Endothelial cell of umbilical vein (primary cell): ENCODE measurements at regions not wholly inside any gene's neighbourhood (a gene's known extent, or its start where the extent isn't known, plus 50 kb on each side); places are given as distances from the start of the nearest gene placed in this dataset.

ENCODE experiments used
- BruUV-seq: library from RNA; stranded (reverse); fragments of 400-500 nt; replicated peaks from 2 replicates; lab custom pipeline; 2021; lab: Mats Ljungman, UMichigan
- CTCF ChIA-PET: fragments of 300-600, 350-600 bp; sonication (Branson Sonifier 250); formaldehyde crosslinking; loops from one replicate; lab custom pipeline; 2021; ENCODE audit warnings: antibody characterized with exemption, inconsistent platforms; lab: Charles Lee
- POLR2A ChIA-PET: fragments of 300-600, 350-600 bp; sonication (Branson Sonifier 250); formaldehyde crosslinking; loops from one replicate; lab custom pipeline; 2021; ENCODE audit warnings: antibody characterized with exemption, inconsistent platforms; lab: Charles Lee
- DNase-seq: peaks from one replicate; pipeline ENCODE4 v3.0.0-alpha.2; 2011; ENCODE audit warnings: low read depth, low spot score
- FAIRE-seq: peaks from 2 replicates; lab custom pipeline; 2011; peaks lifted over from hg19 to GRCh38; lab: Jason Lieb, UNC
- H2AFZ ChIP-seq: 2 replicates; pipeline ENCODE4 v1.6.0; 2012; ENCODE audit warnings: low read depth, low read length, control low read depth, inconsistent platforms
- H3K27ac ChIP-seq: 2 replicates; pipeline ENCODE4 v1.5.1; 2011; ENCODE audit warnings: low read depth, mild to moderate bottlenecking, control low read depth, low read length, moderate library complexity; ENCODE audit not compliant: insufficient read depth
- H3K27me3 ChIP-seq, 2 experiments: 2 replicates each; pipeline versions ENCODE4 v1.6.0 to v1.6.1; 2011; ENCODE audit warnings: low read length in 2 of 2, mixed read lengths in 1 of 2; ENCODE audit not compliant: control insufficient read depth in 2 of 2, insufficient read depth in 2 of 2
- H3K36me3 ChIP-seq, 2 experiments: 2 replicates in 1 of 2; 3 replicates in 1 of 2; pipeline ENCODE4 v1.5.1; 2011; ENCODE audit warnings: low read length in 2 of 2, mild to moderate bottlenecking in 1 of 2, moderate library complexity in 1 of 2; ENCODE audit not compliant: control insufficient read depth in 2 of 2, insufficient read depth in 2 of 2; ENCODE audit errors: extremely low read depth in 1 of 2
- H3K4me1 ChIP-seq: 3 replicates; pipeline ENCODE4 v1.5.1; 2011; ENCODE audit warnings: mild to moderate bottlenecking, low read length; ENCODE audit not compliant: control insufficient read depth, insufficient read depth; ENCODE audit errors: extremely low read depth
- H3K4me2 ChIP-seq: 2 replicates; pipeline ENCODE4 v1.6.1; 2011; ENCODE audit warnings: low read length, control low read depth, mixed read lengths; ENCODE audit not compliant: insufficient read depth
- H3K4me3 ChIP-seq, 3 experiments: fragments of 200-600 bp in 1 of 3; sonication (generic), shearing (Covaris generic) in 1 of 3; replicated peaks in 1 of 3; 2 replicates each; pipeline ENCODE4 v1.5.1; 2011 to 2016; ENCODE audit warnings: control low read depth in 3 of 3, low read length in 3 of 3, mild to moderate bottlenecking in 2 of 3, inconsistent platforms in 1 of 3, low read depth in 1 of 3, moderate library complexity in 1 of 3; ENCODE audit not compliant: insufficient read depth in 1 of 3
- H3K79me2 ChIP-seq: 2 replicates; pipeline ENCODE4 v1.6.0; 2012; ENCODE audit warnings: low read length, inconsistent platforms; ENCODE audit not compliant: control insufficient read depth, insufficient read depth
- H3K9ac ChIP-seq: replicated peaks from 2 replicates; pipeline ENCODE3; 2011; ENCODE audit warnings: low read length, control low read depth; ENCODE audit not compliant: insufficient read depth; ENCODE audit errors: extremely low read depth
- H3K9me1 ChIP-seq: replicated peaks from 3 replicates; pipeline ENCODE4 v1.6.0; 2011; ENCODE audit warnings: mild to moderate bottlenecking, low read length; ENCODE audit not compliant: control insufficient read depth, insufficient read depth; ENCODE audit errors: extremely low read depth
- H3K9me3 ChIP-seq: replicated peaks from 2 replicates; pipeline ENCODE4 v1.5.1; 2012; ENCODE audit warnings: low read length, inconsistent platforms; ENCODE audit not compliant: control insufficient read depth, insufficient read depth
- H4K20me1 ChIP-seq: replicated peaks from 2 replicates; pipeline ENCODE3; 2011; ENCODE audit warnings: mild to moderate bottlenecking, low read length; ENCODE audit not compliant: control insufficient read depth, insufficient read depth; ENCODE audit errors: extremely low read depth
- EZH2 ChIP-seq: IDR thresholded peaks from 2 replicates; pipeline ENCODE4 v1.6.1; 2012; ENCODE audit warnings: borderline replicate concordance, low read depth, mild to moderate bottlenecking, moderate library complexity, low read length, inconsistent platforms; ENCODE audit not compliant: severe bottlenecking
- FOS ChIP-seq: IDR thresholded peaks from 2 replicates; pipeline ENCODE4 v1.6.1; 2011; ENCODE audit warnings: mild to moderate bottlenecking, low read length, moderate library complexity, borderline replicate concordance; ENCODE audit not compliant: insufficient read depth
- GATA2 ChIP-seq: IDR thresholded peaks from 2 replicates; pipeline ENCODE4 v1.7.0; 2011; ENCODE audit warnings: low read depth, mild to moderate bottlenecking, moderate library complexity, mixed read lengths, low read length; ENCODE audit not compliant: insufficient read length, insufficient read depth
- JUN ChIP-seq: IDR thresholded peaks from 2 replicates; pipeline ENCODE4 v1.6.1; 2011; ENCODE audit warnings: borderline replicate concordance, low read depth; ENCODE audit not compliant: insufficient read length, insufficient read depth
- MYC ChIP-seq: IDR thresholded peaks from one replicate; pipeline ENCODE4 v1.6.1; 2011; ENCODE audit warnings: mild to moderate bottlenecking, low read depth, low read length
- POLR2A ChIP-seq: IDR thresholded peaks from 2 replicates; pipeline ENCODE4 v1.6.1; 2012; ENCODE audit warnings: low read depth, mild to moderate bottlenecking, control low read depth, low read length
- POLR2AphosphoS5 ChIP-seq: IDR thresholded peaks from 2 replicates; pipeline ENCODE4 v1.6.1; 2012; ENCODE audit warnings: low read depth, mild to moderate bottlenecking, control low read depth, low read length, moderate library complexity; ENCODE audit not compliant: insufficient read depth
- dilution Hi-C: fragments of 300-500 bp; cut with MboI; formaldehyde crosslinking; loops from one replicate; pipeline ENCODE4 v1.15.0; 2019; ENCODE audit warnings: low sequenced_read_pairs; ENCODE audit not compliant: extremely low pct_ligation_motif_present
- intact Hi-C: fragments of 100-400 bp; cut with micrococcal nuclease; formaldehyde crosslinking; loops from one replicate; pipeline ENCODE4 v1.10.0; 2022
- TF ChIP-seq, protein P1 (sequence below), 2 donors: IDR thresholded peaks; 1 replicate in 1 of 2; 2 replicates in 1 of 2; pipeline ENCODE4 v1.5.1; 2011; ENCODE audit warnings: low read length in 2 of 2, mild to moderate bottlenecking in 2 of 2, moderate library complexity in 2 of 2, control low read depth in 1 of 2, inconsistent platforms in 1 of 2, low read depth in 1 of 2; ENCODE audit not compliant: insufficient read depth in 1 of 2; ENCODE audit errors: extremely low read depth in 1 of 2
- TF ChIP-seq, protein P2 (sequence below): IDR thresholded peaks from 2 replicates; pipeline ENCODE4 v1.6.1; 2011; ENCODE audit not compliant: insufficient read depth, insufficient read length

DNA sequence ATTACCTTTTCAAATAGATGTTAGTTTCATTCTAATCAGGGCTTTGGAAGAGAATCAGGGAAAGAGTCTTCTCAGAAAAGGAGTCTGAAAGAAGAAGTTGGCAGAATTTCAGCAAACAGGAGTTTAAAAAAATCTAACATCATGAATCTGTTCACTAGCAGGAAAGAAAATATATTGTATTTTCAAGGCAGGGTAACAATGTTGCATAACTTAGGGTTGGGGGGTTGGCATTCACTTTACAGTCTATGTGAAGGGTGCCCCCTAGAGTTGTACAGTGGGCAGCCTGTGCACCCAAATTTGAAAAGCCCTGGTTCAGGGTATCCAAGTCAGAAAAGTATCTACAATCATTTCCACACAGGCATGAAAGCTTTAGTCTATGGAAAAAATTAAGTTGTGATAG lies 348.4 kb upstream of the SLC30A5 start:
- intact Hi-C loops: no loop called here
- H3K36me3 ChIP-seq: no peaks in the 10 kb centered on the region

DNA sequence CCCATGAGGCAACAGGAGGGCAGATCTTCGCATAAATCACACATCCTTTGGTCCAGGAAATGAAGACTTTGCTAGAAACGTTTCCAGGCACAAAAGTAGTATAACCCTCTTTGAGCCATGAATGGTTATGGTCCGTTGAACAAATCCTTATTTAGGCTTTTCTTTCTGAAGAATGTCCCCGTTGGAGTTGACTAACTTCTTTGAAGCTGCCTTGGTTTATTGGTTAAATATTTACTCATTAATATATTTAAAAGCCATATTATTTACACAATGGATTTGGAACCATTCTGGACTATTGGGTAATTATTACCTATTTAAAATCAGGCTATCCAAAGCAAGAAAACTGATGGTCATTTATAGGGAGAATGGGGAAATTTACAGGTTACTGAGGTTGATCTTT lies 347.6 kb upstream of the SLC30A5 start:
- Histone ChIP-seq H3K27ac (no peak overlapping the region), H3K9ac (no peak overlapping the region), H2AFZ (no peak overlapping the region), H3K79me2 (no peaks in the 10 kb centered on the region), H3K9me1 (no peaks in the 10 kb centered on the region), H3K4me2 (no peak overlapping the region), H3K36me3 (no peaks in the 10 kb centered on the region), H3K4me1 (no peaks in the 10 kb centered on the region), H4K20me1 (no peaks in the 10 kb centered on the region), H3K4me3 (no peak overlapping the region), H3K27me3 (no peaks in the 10 kb centered on the region), H3K9me3 (no peaks in the 10 kb centered on the region)
- DNase-seq: no peak
- TF ChIP-seq, protein P1, sequence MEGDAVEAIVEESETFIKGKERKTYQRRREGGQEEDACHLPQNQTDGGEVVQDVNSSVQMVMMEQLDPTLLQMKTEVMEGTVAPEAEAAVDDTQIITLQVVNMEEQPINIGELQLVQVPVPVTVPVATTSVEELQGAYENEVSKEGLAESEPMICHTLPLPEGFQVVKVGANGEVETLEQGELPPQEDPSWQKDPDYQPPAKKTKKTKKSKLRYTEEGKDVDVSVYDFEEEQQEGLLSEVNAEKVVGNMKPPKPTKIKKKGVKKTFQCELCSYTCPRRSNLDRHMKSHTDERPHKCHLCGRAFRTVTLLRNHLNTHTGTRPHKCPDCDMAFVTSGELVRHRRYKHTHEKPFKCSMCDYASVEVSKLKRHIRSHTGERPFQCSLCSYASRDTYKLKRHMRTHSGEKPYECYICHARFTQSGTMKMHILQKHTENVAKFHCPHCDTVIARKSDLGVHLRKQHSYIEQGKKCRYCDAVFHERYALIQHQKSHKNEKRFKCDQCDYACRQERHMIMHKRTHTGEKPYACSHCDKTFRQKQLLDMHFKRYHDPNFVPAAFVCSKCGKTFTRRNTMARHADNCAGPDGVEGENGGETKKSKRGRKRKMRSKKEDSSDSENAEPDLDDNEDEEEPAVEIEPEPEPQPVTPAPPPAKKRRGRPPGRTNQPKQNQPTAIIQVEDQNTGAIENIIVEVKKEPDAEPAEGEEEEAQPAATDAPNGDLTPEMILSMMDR (IDR thresholded peaks at IDR 0.05; ENCODE audit: extremely low read depth in 1 of 2, insufficient read depth in 1 of 2, low read depth in 1 of 2, low read length in 2 of 2): no peak
- no peak for TF ChIP-seq GATA2
- TF ChIP-seq POLR2AphosphoS5: no peak
- TF ChIP-seq, protein P2, sequence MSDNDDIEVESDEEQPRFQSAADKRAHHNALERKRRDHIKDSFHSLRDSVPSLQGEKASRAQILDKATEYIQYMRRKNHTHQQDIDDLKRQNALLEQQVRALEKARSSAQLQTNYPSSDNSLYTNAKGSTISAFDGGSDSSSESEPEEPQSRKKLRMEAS: no peak
- TF ChIP-seq POLR2A: no peak
- no peak for TF ChIP-seq FOS
- TF ChIP-seq MYC: no peak
- TF ChIP-seq EZH2: no peak
- TF ChIP-seq JUN: no peak
- FAIRE-seq: no peak
- dilution Hi-C loops (no loop called here), intact Hi-C loops (no loop called here)
- POLR2A ChIA-PET: no interaction called here
- no TSS peak for BruUV-seq
- CTCF ChIA-PET: no interaction called here

More for the DNA sequence above, 348.4 kb upstream of the SLC30A5 start:
- no peaks in the 10 kb centered on the region for H3K4me1 ChIP-seq
- H4K20me1 ChIP-seq: no peaks in the 10 kb centered on the region
- H3K4me3 ChIP-seq: no peak overlapping the region
- FAIRE-seq (no peak), DNase-seq (no peak)
- CTCF ChIA-PET: no interaction called here
- no peak overlapping the region for H3K9ac ChIP-seq
- BruUV-seq: no TSS peak
- no peak overlapping the region for H2AFZ ChIP-seq
- H3K27ac ChIP-seq: no peak overlapping the region
- no peaks in the 10 kb centered on the region for H3K9me1 ChIP-seq
- H3K9me3 ChIP-seq: no peaks in the 10 kb centered on the region
- POLR2A ChIA-PET: no interaction called here
- dilution Hi-C loops: no loop called here
- TF ChIP-seq, protein P1 (IDR thresholded peaks at IDR 0.05; ENCODE audit: extremely low read depth in 1 of 2, insufficient read depth in 1 of 2, low read depth in 1 of 2, low read length in 2 of 2): no peak
- TF ChIP-seq FOS (no peak), POLR2A (no peak), POLR2AphosphoS5 (no peak), JUN (no peak), GATA2 (no peak)
- TF ChIP-seq, protein P2: no peak
- no peaks in the 10 kb centered on the region for H3K27me3 ChIP-seq
- H3K79me2 ChIP-seq: no peaks in the 10 kb centered on the region
- H3K4me2 ChIP-seq: no peak overlapping the region
